ENCODE measurements at regions not wholly inside any gene's neighbourhood (a gene's known extent, or its start where the extent isn't known, plus 50 kb on each side); places are given as distances from the start of the nearest gene placed in this dataset.

GRCh38 chr15:35208353-35208752, 123.3 kb upstream of the NANOGP8 start:
- intact Hi-C loops (cut with micrococcal nuclease; ENCODE audit: unreplicated experiment), result loop anchor here (5.0 kb wide), 1 partner anchor 131 kb away; no protein-coding TSS in a partner anchor
- Histone ChIP-seq H3K36me3 (ENCODE audit: control insufficient read depth, insufficient read depth, low read length) (no peaks in the 10 kb centered on the region), H3K9me3 (0 out of 2 replicates have a peak, but pooled peaks cover 3% of the 10 kb centered on the region), H3K4me1 (no peaks in the 10 kb centered on the region), H3K4me3 (ENCODE audit: low read depth, low read length) (no peak overlapping the region), H3K27me3 (replicated peaks; ENCODE audit: control insufficient read depth, insufficient read depth, low read length) (no peaks in the 10 kb centered on the region)
- H3K9me3 Mint-ChIP-seq (ENCODE audit: unreplicated experiment), result no peaks in the 10 kb centered on the region
- TF ChIP-seq CTCF (IDR thresholded peaks at IDR 0.05; ENCODE audit: insufficient read depth in 1 of 2, low read depth in 1 of 2, low read length in 1 of 2, severe bottlenecking in 1 of 2, unreplicated experiment in 1 of 2), result no peak
- no peak overlapping the region for H3K27ac Mint-ChIP-seq (ENCODE audit: unreplicated experiment)
- H3K4me3 Mint-ChIP-seq (ENCODE audit: unreplicated experiment), result no peak overlapping the region
- H3K36me3 Mint-ChIP-seq (ENCODE audit: insufficient read depth, unreplicated experiment), result no peaks in the 10 kb centered on the region
- no peaks in the 10 kb centered on the region for H3K4me1 Mint-ChIP-seq (ENCODE audit: low read depth, unreplicated experiment)
- no TSS peak for BruUV-seq (replicated peaks)
- CTCF ChIA-PET, result no interaction called here
- POLR2A ChIA-PET, result no interaction called here
- DNase-seq, result no peak
- H3K27me3 Mint-ChIP-seq (ENCODE audit: insufficient read depth, unreplicated experiment), result no peaks in the 10 kb centered on the region

GRCh38 chr15:35206060-35206675, 121.1 kb upstream of the NANOGP8 start:
- H3K4me1 Mint-ChIP-seq (ENCODE audit: low read depth, unreplicated experiment), result no peaks in the 10 kb centered on the region
- Histone ChIP-seq H3K9me3 (0 out of 2 replicates have a peak, but pooled peaks cover 3% of the 10 kb centered on the region), H3K36me3 (ENCODE audit: control insufficient read depth, insufficient read depth, low read length) (no peaks in the 10 kb centered on the region), H3K27me3 (replicated peaks; ENCODE audit: control insufficient read depth, insufficient read depth, low read length) (no peaks in the 10 kb centered on the region), H3K4me3 (ENCODE audit: low read depth, low read length) (no peak overlapping the region), H3K4me1 (no peaks in the 10 kb centered on the region)
- no TSS peak for BruUV-seq (replicated peaks)
- ChIA-PET CTCF (no interaction called here), POLR2A (no interaction called here)
- H3K27me3 Mint-ChIP-seq (ENCODE audit: insufficient read depth, unreplicated experiment), result no peaks in the 10 kb centered on the region
- H3K27ac Mint-ChIP-seq (ENCODE audit: unreplicated experiment), result no peak overlapping the region
- H3K9me3 Mint-ChIP-seq (ENCODE audit: unreplicated experiment), result no peaks in the 10 kb centered on the region
- intact Hi-C loops (cut with micrococcal nuclease; ENCODE audit: unreplicated experiment), result loop anchor here (5.0 kb wide), 1 partner anchor 129 kb away; no protein-coding TSS in a partner anchor
- no peaks in the 10 kb centered on the region for H3K36me3 Mint-ChIP-seq (ENCODE audit: insufficient read depth, unreplicated experiment)
- peak in 1 of 2 experiments; percentile 4 for DNase-seq
- peak; percentile 32 to 46 for TF ChIP-seq CTCF (IDR thresholded peaks at IDR 0.05; ENCODE audit: insufficient read depth in 1 of 2, low read depth in 1 of 2, low read length in 1 of 2, severe bottlenecking in 1 of 2, unreplicated experiment in 1 of 2)
- no peak overlapping the region for H3K4me3 Mint-ChIP-seq (ENCODE audit: unreplicated experiment)

GRCh38 chr15:35198197-35198596, 113.1 kb upstream of the NANOGP8 start:
- Mint-ChIP-seq H3K4me3 (ENCODE audit: unreplicated experiment) (no peak overlapping the region), H3K27ac (ENCODE audit: unreplicated experiment) (no peak overlapping the region), H3K36me3 (ENCODE audit: insufficient read depth, unreplicated experiment) (no peaks in the 10 kb centered on the region), H3K4me1 (ENCODE audit: low read depth, unreplicated experiment) (no peaks in the 10 kb centered on the region), H3K27me3 (ENCODE audit: insufficient read depth, unreplicated experiment) (no peaks in the 10 kb centered on the region), H3K9me3 (ENCODE audit: unreplicated experiment) (no peaks in the 10 kb centered on the region)
- no peak overlapping the region for H3K4me3 ChIP-seq (ENCODE audit: low read depth, low read length)
- BruUV-seq (replicated peaks), result no TSS peak
- no peak for DNase-seq
- no peaks in the 10 kb centered on the region for H3K36me3 ChIP-seq (ENCODE audit: control insufficient read depth, insufficient read depth, low read length)
- intact Hi-C loops (cut with micrococcal nuclease; ENCODE audit: unreplicated experiment), result no loop called here
- H3K4me1 ChIP-seq, result no peaks in the 10 kb centered on the region
- no peaks in the 10 kb centered on the region for H3K27me3 ChIP-seq (replicated peaks; ENCODE audit: control insufficient read depth, insufficient read depth, low read length)
- no peaks in the 10 kb centered on the region for H3K9me3 ChIP-seq
- TF ChIP-seq CTCF (IDR thresholded peaks at IDR 0.05; ENCODE audit: insufficient read depth in 1 of 2, low read depth in 1 of 2, low read length in 1 of 2, severe bottlenecking in 1 of 2, unreplicated experiment in 1 of 2), result no peak
- CTCF ChIA-PET, result no interaction called here
- POLR2A ChIA-PET, result no interaction called here

Measured in Caco-2 (cell line).